Gastrocnemius medialis (tissue), 4 donors: ENCODE measurements at regions not wholly inside any gene's neighbourhood (a gene's known extent, or its start where the extent isn't known, plus 50 kb on each side); places are given as distances from the start of the nearest gene placed in this dataset.

ENCODE experiments used
- ATAC-seq, 2 donors: fragments of 150-250 bp; one replicate each; pipeline ENCODE4 v1.9.1; 2016
- DNase-seq, 2 donors: peaks; one replicate each; pipeline ENCODE4 v3.0.0-alpha.2; 2019
- H3K27ac ChIP-seq, 4 donors: fragments of 200-600 bp; sonication (generic); 1 replicate in 1 of 4; 2 replicates in 3 of 4; pipeline ENCODE4 v1.5.1; 2016 to 2018; ENCODE audit warnings: mild to moderate bottlenecking in 2 of 4, moderate library complexity in 1 of 4
- H3K27me3 ChIP-seq, 3 donors: fragments of 200-600 bp; sonication (generic) in 2 of 3; 1 replicate in 1 of 3; 2 replicates in 2 of 3; pipeline versions ENCODE4 v1.5.1 to v1.6.0; 2016 to 2019; ENCODE audit warnings: mild to moderate bottlenecking in 1 of 3, moderate library complexity in 1 of 3
- H3K36me3 ChIP-seq, 2 donors: fragments of 200-600 bp; sonication (generic) in 1 of 2; one replicate each; pipeline ENCODE4 v1.5.1; 2017 to 2018
- H3K4me1 ChIP-seq, 2 donors: fragments of 200-600 bp; sonication (generic) in 1 of 2; one replicate each; pipeline ENCODE4 v1.5.1; 2016 to 2017; ENCODE audit warnings: mild to moderate bottlenecking in 2 of 2
- H3K4me3 ChIP-seq, 4 donors: fragments of 200-600 bp; sonication (generic) in 3 of 4; 1 replicate in 1 of 4; 2 replicates in 3 of 4; pipeline ENCODE4 v1.5.1; 2016 to 2019; ENCODE audit warnings: mild to moderate bottlenecking in 2 of 4
- H3K9me3 ChIP-seq, 3 donors: fragments of 200-600 bp; sonication (generic) in 2 of 3; 1 replicate in 1 of 3; 2 replicates in 2 of 3; pipeline ENCODE4 v1.5.1; 2016 to 2019
- CTCF ChIP-seq, 5 experiments: fragments of 450-650 bp in 3 of 5; fragments of 200-600 bp in 2 of 5; sonication (generic) in 2 of 5; IDR thresholded peaks in 4 of 5; conservative IDR thresholded peaks in 1 of 5; 1 replicate in 4 of 5; 2 replicates in 1 of 5; pipeline ENCODE4 v1.5.1; 2016 to 2019; ENCODE audit warnings: antibody characterized with exemption in 5 of 5, mild to moderate bottlenecking in 3 of 5, moderate library complexity in 3 of 5
- POLR2A ChIP-seq, 2 donors: fragments of 450-650 bp; IDR thresholded peaks; one replicate each; pipeline ENCODE4 v1.6.1; 2017; ENCODE audit warnings: antibody characterized with exemption in 2 of 2, mild to moderate bottlenecking in 2 of 2, moderate library complexity in 2 of 2
- in situ Hi-C, 4 donors: fragments of 200-750 bp; cut with MboI; loops; one replicate each; pipeline versions ENCODE4 v1.15.0 to v1.8.0; 2017; ENCODE audit warnings: low sequenced_read_pairs in 4 of 4
- intact Hi-C: fragments of 100-400 bp; cut with DNase I; formaldehyde crosslinking; loops from one replicate; pipeline ENCODE4 v1.15.1; 2023; ENCODE audit warnings: low total_unique reads

- H3K27me3 ChIP-seq = peaks cover 0 to 6% (median 4%) of the 10 kb centered on the region in 3 donors
- no peak overlapping the region for H3K27ac ChIP-seq
- no peak for TF ChIP-seq POLR2A (IDR thresholded peaks at IDR 0.05)
- in situ Hi-C loops (no loop called here), intact Hi-C loops (loop anchor here (10.0 kb wide), 1 partner anchor 1409 kb away; no protein-coding TSS in a partner anchor)
- H3K4me1 ChIP-seq = no peaks in the 10 kb centered on the region
- ATAC-seq (no peak), DNase-seq (no peak)
- no peaks in the 10 kb centered on the region for H3K9me3 ChIP-seq
- no peak overlapping the region for H3K4me3 ChIP-seq
- H3K36me3 ChIP-seq = no peaks in the 10 kb centered on the region
Measured at GRCh38 chr1:23615423-23615822, 56.1 kb upstream of the ID3 start.

GRCh38 chr1:23614032-23614660 lies 54.8 kb upstream of the ID3 start:
- ATAC-seq (no peak), DNase-seq (no peak)
- no peak overlapping the region for H3K27ac ChIP-seq
- in situ Hi-C loops = no loop called here
- intact Hi-C loops = loop anchor here (10.0 kb wide), 1 partner anchor 1411 kb away; no protein-coding TSS in a partner anchor
- no peaks in the 10 kb centered on the region for H3K36me3 ChIP-seq
- H3K4me1 ChIP-seq = no peaks in the 10 kb centered on the region
- no peak overlapping the region for H3K4me3 ChIP-seq
- TF ChIP-seq POLR2A (IDR thresholded peaks at IDR 0.05) = no peak
- no peak for TF ChIP-seq CTCF (IDR thresholded peaks at IDR 0.05 in 4 of 5, conservative IDR thresholded peaks at IDR 0.05 in 1 of 5)
- no peaks in the 10 kb centered on the region for H3K27me3 ChIP-seq
- no peaks in the 10 kb centered on the region for H3K9me3 ChIP-seq

GRCh38 chr1:23613191-23614031 lies 54.1 kb upstream of the ID3 start:
- in situ Hi-C loops = no loop called here
- Histone ChIP-seq H3K4me3 (no peak overlapping the region), H3K9me3 (no peaks in the 10 kb centered on the region), H3K36me3 (no peaks in the 10 kb centered on the region), H3K4me1 (no peaks in the 10 kb centered on the region), H3K27ac (no peak overlapping the region), H3K27me3 (no peaks in the 10 kb centered on the region)
- no peak for DNase-seq
- intact Hi-C loops = loop anchor here (10.0 kb wide), 1 partner anchor 1411 kb away; no protein-coding TSS in a partner anchor
- TF ChIP-seq CTCF (IDR thresholded peaks at IDR 0.05 in 4 of 5, conservative IDR thresholded peaks at IDR 0.05 in 1 of 5) = no peak
- TF ChIP-seq POLR2A (IDR thresholded peaks at IDR 0.05) = no peak
- ATAC-seq = no peak

- Histone ChIP-seq H3K9me3 (no peaks in the 10 kb centered on the region), H3K4me3 (no peak overlapping the region), H3K27me3 (no peaks in the 10 kb centered on the region), H3K4me1 (no peaks in the 10 kb centered on the region), H3K36me3 (no peaks in the 10 kb centered on the region), H3K27ac (no peak overlapping the region)
- intact Hi-C loops = loop anchor here (10.0 kb wide), 1 partner anchor 1413 kb away; no protein-coding TSS in a partner anchor
- in situ Hi-C loops = no loop called here
- ATAC-seq (no peak), DNase-seq (no peak)
- TF ChIP-seq POLR2A (IDR thresholded peaks at IDR 0.05) = no peak
- no peak for TF ChIP-seq CTCF (IDR thresholded peaks at IDR 0.05 in 4 of 5, conservative IDR thresholded peaks at IDR 0.05 in 1 of 5)
Measured at GRCh38 chr1:23611601-23612327, 52.5 kb upstream of the ID3 start.

GRCh38 chr1:23610677-23611076 lies 51.4 kb upstream of the ID3 start:
- no peak overlapping the region for H3K4me3 ChIP-seq
- in situ Hi-C loops (no loop called here), intact Hi-C loops (loop anchor here (10.0 kb wide), 1 partner anchor 1414 kb away; no protein-coding TSS in a partner anchor)
- no peaks in the 10 kb centered on the region for H3K27me3 ChIP-seq
- DNase-seq (no peak), ATAC-seq (no peak)
- no peak for TF ChIP-seq CTCF (IDR thresholded peaks at IDR 0.05 in 4 of 5, conservative IDR thresholded peaks at IDR 0.05 in 1 of 5)
- no peak for TF ChIP-seq POLR2A (IDR thresholded peaks at IDR 0.05)
- H3K27ac ChIP-seq = no peak overlapping the region
- no peaks in the 10 kb centered on the region for H3K4me1 ChIP-seq
- H3K36me3 ChIP-seq = no peaks in the 10 kb centered on the region
- H3K9me3 ChIP-seq = no peaks in the 10 kb centered on the region
